HG03520 (cell line): ENCODE measurements at regions not wholly inside any gene's neighbourhood (a gene's known extent, or its start where the extent isn't known, plus 50 kb on each side); places are given as distances from the start of the nearest gene placed in this dataset.

Experiments used
- ATAC-seq: cut with Tn5 transposase; IDR thresholded peaks from one replicate; pipeline ENCODE4 v1.9.1; 2021; ENCODE audit warnings: mild to moderate bottlenecking, moderate library complexity; ENCODE audit not compliant: unreplicated experiment

GRCh38 chr11:19597876-19598275 is 114.8 kb upstream of the NAV2 start:
- ATAC-seq, result no peak

DNA sequence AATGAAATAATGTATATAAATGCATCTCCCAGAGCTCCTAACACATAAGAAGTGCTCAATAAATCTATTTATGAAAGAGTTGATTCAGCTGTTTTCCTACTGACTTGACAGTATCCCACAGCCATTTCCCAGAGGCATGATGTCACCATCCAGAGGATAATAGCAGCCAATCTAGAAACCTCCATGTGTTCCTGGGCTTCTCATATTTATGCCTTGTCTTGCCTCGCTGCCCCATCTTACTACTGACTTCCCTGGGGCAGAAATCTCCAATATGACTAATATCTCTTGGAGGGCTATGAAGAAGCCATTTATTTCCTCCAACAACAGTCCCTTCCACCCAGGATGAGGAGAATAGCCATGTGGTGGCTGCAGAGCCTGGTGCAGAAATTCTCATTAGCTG is 115.4 kb upstream of the NAV2 start:
- no peak for ATAC-seq

DNA sequence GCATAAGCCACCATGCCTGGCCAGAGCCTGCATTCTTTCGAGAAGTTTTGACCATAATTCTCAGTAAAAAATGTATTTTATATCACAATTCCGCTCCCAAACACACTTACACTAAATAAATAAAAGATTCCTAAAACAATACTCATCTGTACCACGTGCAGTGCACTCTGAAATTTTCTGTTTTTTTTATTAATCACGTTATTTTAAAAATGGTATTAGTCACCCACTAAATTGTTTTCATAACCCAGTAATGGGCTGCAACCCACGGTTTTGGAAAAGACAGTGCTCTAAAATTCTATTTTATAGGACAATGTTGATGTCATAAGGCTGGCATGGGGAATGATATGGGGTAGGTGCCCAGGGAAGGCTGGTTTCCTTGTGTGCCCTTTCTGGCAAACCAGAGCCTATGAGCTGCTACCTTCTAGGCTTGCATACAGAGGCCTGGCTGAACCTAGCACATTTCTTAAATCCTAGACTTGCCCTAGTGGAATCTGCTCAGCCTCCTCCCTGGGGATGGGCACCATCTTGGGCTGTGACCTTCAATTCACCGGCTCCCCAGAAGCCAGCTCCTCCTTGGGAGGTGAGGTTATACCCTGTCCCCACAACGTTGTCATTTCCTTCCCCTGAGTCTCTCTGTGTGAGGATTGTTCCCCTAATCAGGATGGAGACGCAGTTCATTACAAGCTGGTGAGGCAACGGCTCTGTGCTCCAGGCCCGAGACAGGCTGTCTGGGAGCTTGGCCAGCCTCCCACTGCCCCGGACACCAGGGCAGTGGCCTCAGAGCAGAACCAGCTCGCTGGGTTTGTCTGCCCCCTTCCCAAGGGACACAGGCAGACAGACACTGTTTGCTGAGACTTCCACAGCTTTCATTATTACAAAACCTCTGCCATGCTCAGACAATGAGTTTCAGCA is 116.5 kb upstream of the NAV2 start:
- no peak for ATAC-seq

DNA sequence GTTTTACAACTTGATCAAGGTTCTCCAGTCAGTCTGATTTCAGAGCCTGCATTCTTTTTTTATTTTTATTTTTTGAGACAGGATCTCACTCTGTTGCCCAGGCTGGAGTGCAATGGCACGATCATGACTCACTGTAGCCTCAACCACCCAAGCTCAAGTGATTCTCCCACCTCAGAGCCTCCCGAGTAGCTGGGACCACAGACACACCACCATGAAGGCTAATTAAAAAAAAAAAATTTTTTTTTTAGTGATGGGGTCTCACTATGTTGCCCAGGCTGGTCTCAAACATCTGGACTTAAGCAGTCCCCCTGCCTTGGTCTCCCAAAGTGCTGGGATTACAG is 117.2 kb upstream of the NAV2 start:
- ATAC-seq, result no peak

GRCh38 chr11:19594326-19594725 is 118.3 kb upstream of the NAV2 start:
- no peak for ATAC-seq

GRCh38 chr11:19592842-19593241 is 119.8 kb upstream of the NAV2 start:
- ATAC-seq, result no peak

- ATAC-seq, result no peak
Observed at GRCh38 chr11:19589567-19590260, 122.9 kb upstream of the NAV2 start.

GRCh38 chr11:19587979-19588378 is 124.7 kb upstream of the NAV2 start:
- ATAC-seq, result no peak

DNA sequence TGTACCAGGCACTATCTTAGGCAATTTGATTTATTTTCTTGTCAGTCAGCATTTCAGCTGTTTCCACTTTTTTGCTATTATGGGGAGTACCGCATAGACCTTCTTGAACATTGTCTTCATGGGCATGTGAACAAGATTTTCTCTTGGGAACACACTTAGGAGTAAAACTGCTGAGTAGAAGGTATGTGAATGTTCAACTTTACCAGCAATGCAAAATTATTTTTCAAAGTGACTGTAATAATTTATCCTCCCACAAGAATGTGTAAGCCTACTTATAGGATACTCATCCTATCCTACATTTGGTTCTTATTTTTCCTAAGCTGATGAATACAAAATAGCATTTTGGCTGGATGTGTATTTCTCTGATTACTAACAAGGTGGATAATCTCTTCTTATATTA is 132.0 kb upstream of the NAV2 start:
- no peak for ATAC-seq

DNA sequence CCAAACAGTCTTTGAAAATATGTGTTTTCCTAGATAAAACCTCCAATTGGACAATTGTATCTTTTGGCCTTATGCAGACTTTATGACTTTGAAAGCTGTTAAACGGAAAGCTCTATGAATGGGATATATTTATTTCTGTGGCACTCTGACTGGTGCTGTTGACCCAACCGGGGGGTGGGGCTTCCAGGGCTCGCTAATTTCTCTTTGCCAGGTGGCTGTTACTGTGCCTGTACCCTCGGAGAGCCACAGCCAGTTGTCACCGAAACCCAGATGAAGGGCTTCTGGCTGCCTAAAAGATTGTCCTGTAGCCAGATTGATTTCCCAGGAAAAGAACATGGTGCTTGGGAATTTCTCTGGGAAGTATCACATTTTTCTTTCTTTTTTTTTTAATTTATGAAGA is 132.7 kb upstream of the NAV2 start:
- ATAC-seq, result no peak

DNA sequence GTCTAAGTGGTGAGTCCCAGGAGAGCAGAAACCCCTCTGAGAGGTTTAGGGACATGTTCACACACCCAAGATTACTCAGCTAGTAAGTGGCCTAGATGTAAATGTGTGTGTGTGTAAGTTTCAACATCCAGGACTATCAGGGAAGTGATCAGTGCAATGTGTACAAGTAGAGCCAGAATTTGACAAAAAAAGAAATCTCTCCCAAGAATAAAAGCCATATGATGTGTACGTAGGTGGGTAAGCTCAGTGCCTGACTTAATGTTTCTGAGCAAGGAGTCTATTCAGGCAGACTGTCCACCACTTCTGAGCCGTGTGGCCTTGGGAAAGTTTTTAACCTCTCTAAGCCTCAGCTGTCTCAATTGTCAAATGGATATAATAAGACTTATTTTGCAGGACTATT is 133.8 kb upstream of the NAV2 start:
- no peak for ATAC-seq

- ATAC-seq, result no peak
Observed at GRCh38 chr11:19577976-19578619, 134.5 kb upstream of the NAV2 start.

- ATAC-seq, result no peak
Observed at GRCh38 chr11:19577391-19577975, 135.2 kb upstream of the NAV2 start.

DNA sequence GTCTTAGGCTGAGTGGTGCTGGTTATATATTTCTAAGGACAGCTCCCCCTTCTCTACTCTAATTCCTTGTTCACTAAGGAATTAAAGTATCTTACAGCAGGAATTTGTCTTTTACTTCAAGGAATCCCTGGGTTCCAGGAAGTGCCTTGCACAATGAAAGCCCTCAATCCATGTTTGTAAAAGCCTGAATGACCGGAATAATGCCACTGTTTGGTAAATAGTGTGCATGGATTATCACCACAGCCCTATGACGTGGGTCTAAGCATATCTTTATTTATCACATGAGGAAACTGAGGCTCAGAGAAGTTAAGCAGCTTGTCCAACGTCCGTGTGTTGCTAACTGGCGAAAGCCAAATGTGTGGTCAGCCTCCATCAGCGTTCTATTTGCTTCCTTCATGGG is 135.7 kb upstream of the NAV2 start:
- no peak for ATAC-seq

GRCh38 chr11:19576054-19576453 is 136.6 kb upstream of the NAV2 start:
- ATAC-seq, result no peak

DNA sequence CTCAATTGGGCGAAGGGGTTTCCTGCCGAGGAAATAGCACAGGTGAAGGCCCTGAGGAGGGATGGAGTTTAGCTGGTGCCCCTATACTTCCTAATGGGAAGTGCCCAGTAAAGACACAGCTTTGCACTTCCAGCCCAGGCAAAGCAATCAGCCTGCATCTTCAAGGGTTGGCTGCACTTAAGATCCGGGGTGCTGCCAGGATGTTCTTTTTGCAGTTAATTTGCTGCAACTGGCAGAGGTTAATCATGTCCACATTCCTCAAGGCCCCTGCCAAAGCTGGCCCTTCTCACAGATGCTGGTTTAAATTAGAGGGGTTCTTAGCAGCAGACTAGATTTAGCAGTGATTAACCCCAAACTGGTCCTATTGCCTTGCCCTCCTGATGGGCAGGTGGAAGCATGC is 137.7 kb upstream of the NAV2 start:
- no peak for ATAC-seq

GRCh38 chr11:19573666-19574065 is 139.0 kb upstream of the NAV2 start:
- ATAC-seq, result no peak

DNA sequence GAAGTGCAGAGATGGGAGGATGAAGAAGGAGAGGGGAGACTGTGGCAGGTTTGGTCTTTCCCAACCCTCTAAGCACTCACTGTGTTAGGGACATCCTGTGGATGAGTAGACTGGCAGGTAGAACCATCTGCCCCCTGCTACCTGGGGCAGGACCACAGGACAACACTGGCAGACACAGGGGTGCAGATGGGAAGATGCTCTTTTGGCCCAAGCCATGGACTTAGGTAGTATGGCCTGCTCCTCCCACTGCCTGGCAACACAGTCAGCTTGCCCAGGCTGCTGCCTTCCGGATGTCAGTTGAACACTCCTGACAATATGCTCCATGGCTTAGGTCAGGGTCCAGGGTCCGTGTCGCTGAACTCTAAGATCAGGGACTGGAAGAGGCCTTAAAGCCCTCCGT is 140.7 kb upstream of the NAV2 start:
- ATAC-seq, result no peak

DNA sequence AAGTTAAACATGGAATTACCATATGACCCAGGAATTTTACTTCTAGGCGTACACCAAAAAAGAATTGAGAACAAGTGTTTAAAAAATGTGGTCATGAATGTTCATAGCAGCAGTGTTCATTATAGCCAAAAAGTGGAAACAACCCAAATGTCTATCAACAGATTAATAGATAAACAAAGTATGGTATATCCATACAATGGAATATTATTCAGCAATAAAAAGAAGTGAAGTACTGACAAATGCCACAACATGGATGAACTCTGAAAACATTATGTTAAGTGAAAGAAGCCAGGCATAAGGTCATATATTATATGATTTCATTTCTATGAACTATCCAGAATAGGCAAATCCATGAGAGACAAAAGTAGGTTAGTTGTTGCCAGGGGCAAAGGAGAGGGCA is 141.7 kb upstream of the NAV2 start:
- ATAC-seq, result no peak

DNA sequence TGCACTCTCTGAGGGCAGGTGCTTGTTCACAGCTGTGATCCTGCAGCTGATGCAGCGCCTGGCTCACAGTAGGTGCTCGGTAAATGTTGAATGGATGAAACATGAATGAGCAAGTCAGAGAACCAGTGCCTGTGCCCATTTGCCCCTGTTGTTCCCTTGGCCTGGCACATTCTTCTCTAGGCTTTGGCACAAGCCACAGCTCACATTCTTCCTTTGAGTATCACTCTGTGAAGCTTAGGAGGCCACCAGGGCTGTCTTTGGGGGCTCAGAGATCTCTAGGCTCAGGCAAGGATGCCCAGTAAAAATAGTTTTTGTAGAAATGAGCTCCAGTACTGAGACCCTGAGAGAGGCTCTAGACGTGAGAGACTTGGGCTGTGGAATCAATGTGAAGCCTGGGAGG is 144.6 kb upstream of the NAV2 start:
- no peak for ATAC-seq

- no peak for ATAC-seq
Observed at GRCh38 chr11:19566583-19567379, 145.9 kb upstream of the NAV2 start.
